GM23248 (cell line): ENCODE measurements at regions not wholly inside any gene's neighbourhood (a gene's known extent, or its start where the extent isn't known, plus 50 kb on each side); places are given as distances from the start of the nearest gene placed in this dataset.

ENCODE experiments used
- DNase-seq: peaks from one replicate; pipeline ENCODE4 v3.0.0-alpha.2; 2015
- H2AFZ ChIP-seq: fragments of 200-600 bp; sonication (generic); 2 replicates; pipeline ENCODE4 v1.6.1; 2016; ENCODE audit warnings: antibody characterized with exemption
- H3F3A ChIP-seq: fragments of 200-600 bp; sonication (generic); 2 replicates; pipeline ENCODE4 v1.6.1; 2016; ENCODE audit warnings: mild to moderate bottlenecking, antibody characterized with exemption, mixed run types; ENCODE audit not compliant: insufficient read depth
- H3K27ac ChIP-seq: fragments of 200-600 bp; sonication (generic); 2 replicates; pipeline ENCODE4 v1.5.1; 2016; ENCODE audit warnings: mild to moderate bottlenecking
- H3K27me3 ChIP-seq: fragments of 200-600 bp; sonication (generic); replicated peaks from 2 replicates; pipeline ENCODE4 v1.6.1; 2016; ENCODE audit warnings: mild to moderate bottlenecking; ENCODE audit not compliant: insufficient read depth
- H3K36me3 ChIP-seq: fragments of 200-600 bp; sonication (generic); 2 replicates; pipeline ENCODE4 v1.6.1; 2016; ENCODE audit warnings: low read depth, mild to moderate bottlenecking
- H3K4me1 ChIP-seq: fragments of 200-600 bp; sonication (generic); 2 replicates; pipeline ENCODE4 v1.6.1; 2016; ENCODE audit warnings: mild to moderate bottlenecking; ENCODE audit not compliant: insufficient read depth
- H3K4me2 ChIP-seq: fragments of 200-600 bp; sonication (generic); one replicate; pipeline ENCODE4 v1.6.1; 2016; ENCODE audit warnings: mild to moderate bottlenecking; ENCODE audit not compliant: unreplicated experiment
- H3K4me3 ChIP-seq: fragments of 200-600 bp; sonication (generic); 2 replicates; pipeline ENCODE4 v1.5.1; 2016; ENCODE audit warnings: mild to moderate bottlenecking
- H3K79me2 ChIP-seq: fragments of 200-600 bp; sonication (generic); 2 replicates; pipeline ENCODE4 v1.6.1; 2016; ENCODE audit warnings: mild to moderate bottlenecking; ENCODE audit not compliant: insufficient read depth
- H3K9ac ChIP-seq: fragments of 200-600 bp; sonication (generic); 2 replicates; pipeline ENCODE4 v1.6.1; 2016; ENCODE audit warnings: mild to moderate bottlenecking
- H3K9me2 ChIP-seq: fragments of 200-600 bp; sonication (generic); 2 replicates; pipeline ENCODE4 v1.6.1; 2016; ENCODE audit warnings: mixed run types, mild to moderate bottlenecking, moderate library complexity; ENCODE audit not compliant: insufficient read depth
- H3K9me3 ChIP-seq: fragments of 200-600 bp; sonication (generic); one replicate; pipeline ENCODE4 v1.6.1; 2017; ENCODE audit warnings: low read depth
- H4K20me1 ChIP-seq: fragments of 200-600 bp; sonication (generic); 2 replicates; pipeline ENCODE4 v1.6.0; 2016; ENCODE audit not compliant: insufficient read depth
- EZH2 ChIP-seq: fragments of 200-600 bp; sonication (generic); IDR thresholded peaks from 2 replicates; pipeline ENCODE4 v1.6.1; 2018; ENCODE audit warnings: antibody characterized with exemption, mild to moderate bottlenecking; ENCODE audit not compliant: insufficient read depth, poor library complexity, severe bottlenecking
- EZH2phosphoT487 ChIP-seq: fragments of 200-600 bp; sonication (generic); IDR thresholded peaks from 2 replicates; pipeline ENCODE4 v1.6.1; 2018; ENCODE audit warnings: antibody characterized with exemption, moderate library complexity, mild to moderate bottlenecking, low read depth; ENCODE audit not compliant: insufficient read depth
- WGBS, 2 experiments: methylation state at CpG; one replicate each; pipeline ENCODE4 v1.1.6; 2015 to 2017; ENCODE audit warnings: low lambda C conversion rate in 2 of 2, low coverage in 1 of 2; ENCODE audit errors: missing lambda C conversion rate in 2 of 2; 5-methylcytosine and 5-hydroxymethylcytosine counted together
- in situ Hi-C: fragments of 300-500 bp; cut with MboI; formaldehyde crosslinking; loops from 2 replicates; pipeline ENCODE4 v1.15.0; 2020

- no peak for DNase-seq
- Histone ChIP-seq H3K27ac (no peak overlapping the region), H3K9me3 (no peaks in the 10 kb centered on the region), H2AFZ (no peak overlapping the region), H3K4me3 (no peak overlapping the region), H3K4me2 (no peak overlapping the region), H3K9me2 (no peaks in the 10 kb centered on the region), H3K9ac (no peak overlapping the region), H3K36me3 (no peaks in the 10 kb centered on the region), H3K79me2 (peaks cover 85% of the 10 kb centered on the region), H3K27me3 (no peaks in the 10 kb centered on the region), H3K4me1 (peaks cover 14% of the 10 kb centered on the region), H3F3A (no peaks in the 10 kb centered on the region), H4K20me1 (no peaks in the 10 kb centered on the region)
- no peak for TF ChIP-seq EZH2
- TF ChIP-seq EZH2phosphoT487, result no peak
- in situ Hi-C loops, result no loop called here
These were observed 244.4 kb upstream of the C2CD4B start for GRCh38 chr15:62409466-62409865.

GRCh38 chr15:62412686-62413085 is 247.6 kb upstream of the C2CD4B start:
- DNase-seq, result no peak
- Histone ChIP-seq H3K9ac (no peak overlapping the region), H3K4me3 (no peak overlapping the region), H3K9me2 (no peaks in the 10 kb centered on the region), H3K4me2 (no peak overlapping the region), H3K27me3 (no peaks in the 10 kb centered on the region), H3F3A (peaks cover 7% of the 10 kb centered on the region; the same call in 1 of the 2 replicates), H4K20me1 (peaks cover 3% of the 10 kb centered on the region; the same call in 1 of the 2 replicates), H3K36me3 (no peaks in the 10 kb centered on the region), H3K79me2 (peaks cover 86% of the 10 kb centered on the region), H3K9me3 (no peaks in the 10 kb centered on the region), H2AFZ (no peak overlapping the region), H3K27ac (no peak overlapping the region), H3K4me1 (peaks cover 28% of the 10 kb centered on the region)
- in situ Hi-C loops, result no loop called here
- no peak for TF ChIP-seq EZH2phosphoT487
- no peak for TF ChIP-seq EZH2
- 45 to 49% methylated on average over 5 of the region's 5 CpGs for WGBS, 2 experiments

- Histone ChIP-seq H3K27me3 (no peaks in the 10 kb centered on the region), H3K9ac (no peak overlapping the region), H3K4me3 (no peak overlapping the region), H4K20me1 (peaks cover 3% of the 10 kb centered on the region; the same call in 1 of the 2 replicates), H3F3A (peaks cover 7% of the 10 kb centered on the region; the same call in 1 of the 2 replicates), H3K9me2 (no peaks in the 10 kb centered on the region), H3K4me1 (peaks cover 33% of the 10 kb centered on the region), H3K36me3 (no peaks in the 10 kb centered on the region), H3K27ac (no peak overlapping the region), H3K79me2 (peaks cover 87% of the 10 kb centered on the region), H2AFZ (no peak overlapping the region), H3K4me2 (no peak overlapping the region), H3K9me3 (no peaks in the 10 kb centered on the region)
- 43 to 51% methylated on average over 5 of the region's 5 CpGs for WGBS, 2 experiments
- in situ Hi-C loops, result no loop called here
- TF ChIP-seq EZH2phosphoT487 (no peak), EZH2 (no peak)
- DNase-seq, result peak; percentile 34
These were observed 248.1 kb upstream of the C2CD4B start for GRCh38 chr15:62413153-62413552.

- in situ Hi-C loops, result no loop called here
- H3K9me3 ChIP-seq, result no peaks in the 10 kb centered on the region
These were observed 248.7 kb upstream of the C2CD4B start for GRCh38 chr15:62413786-62414185.

GRCh38 chr15:62415498-62415897 is 250.4 kb upstream of the C2CD4B start:
- no peaks in the 10 kb centered on the region for H3K27me3 ChIP-seq
- in situ Hi-C loops, result no loop called here
- H3K4me1 ChIP-seq, result peaks cover 33% of the 10 kb centered on the region
- DNase-seq, result no peak
- H3F3A ChIP-seq, result peaks cover 7% of the 10 kb centered on the region; the same call in 1 of the 2 replicates
- no peak for TF ChIP-seq EZH2
- no peak for TF ChIP-seq EZH2phosphoT487
- H3K27ac ChIP-seq, result no peak overlapping the region
- no peak overlapping the region for H3K4me2 ChIP-seq
- no peak overlapping the region for H2AFZ ChIP-seq
- H3K79me2 ChIP-seq, result peaks cover 85% of the 10 kb centered on the region
- no peaks in the 10 kb centered on the region for H3K36me3 ChIP-seq
- H3K4me3 ChIP-seq, result no peak overlapping the region
- H3K9me3 ChIP-seq, result no peaks in the 10 kb centered on the region
- no peak overlapping the region for H3K9ac ChIP-seq
- WGBS, 2 experiments, result 92 to 93% methylated on average over 7 of the region's 7 CpGs
- no peaks in the 10 kb centered on the region for H3K9me2 ChIP-seq
- H4K20me1 ChIP-seq, result peaks cover 3% of the 10 kb centered on the region; the same call in 1 of the 2 replicates

More at GRCh38 chr15:62413786-62414185, 248.7 kb upstream of the C2CD4B start:
- TF ChIP-seq EZH2phosphoT487 (no peak), EZH2 (no peak)
- no peak for DNase-seq
- Histone ChIP-seq H3K4me1 (peaks cover 33% of the 10 kb centered on the region), H3K36me3 (no peaks in the 10 kb centered on the region), H3K79me2 (peaks cover 87% of the 10 kb centered on the region), H4K20me1 (peaks cover 3% of the 10 kb centered on the region; the same call in 1 of the 2 replicates), H3F3A (peaks cover 7% of the 10 kb centered on the region; the same call in 1 of the 2 replicates), H3K27ac (no peak overlapping the region), H3K9me2 (no peaks in the 10 kb centered on the region), H3K9ac (no peak overlapping the region), H3K27me3 (no peaks in the 10 kb centered on the region), H3K4me2 (no peak overlapping the region), H3K4me3 (no peak overlapping the region), H2AFZ (no peak overlapping the region)
